ENCODE measurements at regions not wholly inside any gene's neighbourhood (a gene's known extent, or its start where the extent isn't known, plus 50 kb on each side); places are given as distances from the start of the nearest gene placed in this dataset.

DNA sequence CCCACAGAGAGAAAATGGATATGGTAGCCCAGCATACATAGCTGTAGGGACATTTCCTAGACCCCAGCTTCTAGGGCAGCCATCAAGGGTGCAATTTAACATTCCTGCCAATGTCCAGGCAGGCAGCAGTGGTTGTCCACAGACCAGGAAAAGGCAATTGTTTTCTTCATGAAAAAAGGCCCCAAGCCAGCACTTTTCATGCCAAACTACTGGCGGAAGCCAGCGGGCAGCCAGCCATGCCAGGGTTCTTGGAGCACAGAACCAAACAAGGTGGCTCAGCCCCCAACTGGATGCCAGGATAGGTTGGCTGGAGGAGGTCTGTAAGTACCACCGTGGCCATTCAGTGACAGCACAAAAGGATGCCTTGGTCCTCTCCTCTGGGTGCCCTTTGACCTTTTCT, 94.6 kb downstream of the BANF2 start:
- DNase-seq, result no peak

DNA sequence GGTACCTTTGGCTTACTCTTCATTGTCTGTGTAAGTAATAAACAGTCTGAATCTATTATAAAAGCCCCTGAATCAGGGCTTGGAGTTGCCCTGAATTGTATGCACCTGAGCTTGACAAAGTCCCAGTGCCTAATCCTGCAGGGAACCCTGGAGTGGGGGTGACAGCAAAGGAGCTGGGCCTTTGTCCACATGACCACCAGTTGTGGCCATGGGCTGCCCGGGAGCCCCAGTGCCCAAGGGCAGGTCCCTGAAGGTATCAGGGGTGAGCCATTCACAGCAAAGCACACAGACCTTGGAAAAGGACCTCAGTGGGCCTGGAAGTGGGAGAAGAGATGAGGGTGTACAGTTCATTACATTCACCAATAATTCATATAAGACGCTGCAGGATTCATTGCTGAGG, 94.2 kb downstream of the BANF2 start:
- DNase-seq, result no peak

DNA sequence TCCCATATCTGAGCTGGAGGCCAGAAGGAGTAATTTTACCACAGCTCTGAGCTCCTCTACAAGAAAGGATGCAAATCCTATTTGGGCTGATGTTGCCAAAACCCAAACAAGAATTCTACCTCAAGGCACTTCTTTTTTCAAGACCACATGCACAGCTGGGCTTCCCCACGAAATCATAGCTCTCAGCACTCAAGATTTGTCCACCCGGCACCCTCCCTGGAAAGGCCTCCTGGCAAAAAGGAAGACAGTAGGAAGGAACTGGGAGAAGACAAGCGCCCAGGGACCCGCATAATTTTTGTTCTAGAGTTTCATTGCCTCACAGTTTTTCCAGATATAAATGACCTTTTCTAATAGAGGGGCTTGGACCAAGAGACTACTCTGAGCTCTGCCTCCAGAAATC, 90.5 kb downstream of the BANF2 start:
- peak in 1 of 3 donors; percentile 52 for DNase-seq

DNA sequence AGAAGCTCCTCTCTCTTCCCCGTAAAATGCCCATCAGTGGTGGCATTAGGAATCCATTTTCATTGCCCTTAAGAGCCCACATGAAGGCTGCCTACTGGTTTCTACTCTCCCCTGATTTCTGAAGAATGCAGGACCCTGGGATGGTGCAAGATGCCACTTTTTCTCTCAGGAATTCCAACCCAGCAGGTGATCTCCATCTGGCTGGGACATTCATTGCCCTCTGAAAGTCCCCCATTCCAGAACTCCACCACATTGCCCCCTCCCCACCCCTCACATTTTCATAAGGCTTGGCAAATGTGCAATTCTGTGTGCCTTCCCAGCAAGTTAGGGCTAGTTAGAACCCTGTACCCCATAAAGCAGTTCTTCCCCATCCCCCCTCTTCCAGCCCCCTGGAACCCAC, 88.0 kb downstream of the BANF2 start:
- no peak for DNase-seq

GRCh38 chr20:17786221-17786718, 86.5 kb downstream of the BANF2 start:
- DNase-seq, result peak in 2 of 3 donors; percentile 39 to 84

Measured in muscle of back (tissue), 3 donors.